Astrocyte of the cerebellum (primary cell): ENCODE measurements at regions not wholly inside any gene's neighbourhood (a gene's known extent, or its start where the extent isn't known, plus 50 kb on each side); places are given as distances from the start of the nearest gene placed in this dataset.

Experiments used
- DNase-seq: peaks from one replicate; pipeline ENCODE4 v3.0.0-alpha.2; 2011; ENCODE audit warnings: low read depth
- H3K4me3 ChIP-seq: 2 replicates; pipeline ENCODE4 v1.5.1; 2011; ENCODE audit warnings: mild to moderate bottlenecking, low read depth, low read length, moderate library complexity
- CTCF ChIP-seq: IDR thresholded peaks from 2 replicates; pipeline ENCODE4 v1.5.1; 2012; ENCODE audit warnings: low read length, low read depth, moderate library complexity, mild to moderate bottlenecking; ENCODE audit errors: missing control alignments
- in situ Hi-C: cut with HindIII; loops from 2 replicates; pipeline ENCODE4 v1.10.0; 2017; ENCODE audit warnings: low sequenced_read_pairs

GRCh38 chr2:228709788-228710371, 528.4 kb upstream of the SPHKAP start:
- no peak for DNase-seq
- in situ Hi-C loops, result no loop called here
- no peak overlapping the region for H3K4me3 ChIP-seq
- no peak for TF ChIP-seq CTCF

- in situ Hi-C loops, result no loop called here
- no peak for TF ChIP-seq CTCF
- DNase-seq, result no peak
These were observed 526.4 kb upstream of the SPHKAP start for GRCh38 chr2:228707846-228708245.

GRCh38 chr2:228705318-228705717, 523.8 kb upstream of the SPHKAP start:
- no peak for DNase-seq
- H3K4me3 ChIP-seq, result no peak overlapping the region
- no peak for TF ChIP-seq CTCF
- in situ Hi-C loops, result no loop called here

More at GRCh38 chr2:228707846-228708245, 526.4 kb upstream of the SPHKAP start:
- no peak overlapping the region for H3K4me3 ChIP-seq

GRCh38 chr2:228703152-228703551, 521.7 kb upstream of the SPHKAP start:
- TF ChIP-seq CTCF, result no peak
- H3K4me3 ChIP-seq, result no peak overlapping the region
- no peak for DNase-seq
- in situ Hi-C loops, result no loop called here

GRCh38 chr2:228701506-228701905, 520.0 kb upstream of the SPHKAP start:
- TF ChIP-seq CTCF, result no peak
- no peak for DNase-seq
- no peak overlapping the region for H3K4me3 ChIP-seq
- in situ Hi-C loops, result no loop called here

GRCh38 chr2:228700638-228701037, 519.2 kb upstream of the SPHKAP start:
- TF ChIP-seq CTCF, result no peak
- in situ Hi-C loops, result no loop called here
- H3K4me3 ChIP-seq, result no peak overlapping the region
- peak; percentile 46 for DNase-seq
